CD8-positive, alpha-beta memory T cell (primary cell): ENCODE measurements at regions not wholly inside any gene's neighbourhood (a gene's known extent, or its start where the extent isn't known, plus 50 kb on each side); places are given as distances from the start of the nearest gene placed in this dataset.

Source experiments
- CTCF ChIA-PET: fragments of 350-600 bp; sonication (Branson Sonifier 250); formaldehyde crosslinking; loops from one replicate; lab custom pipeline; 2021; ENCODE audit warnings: antibody characterized with exemption; lab: Charles Lee
- POLR2A ChIA-PET: fragments of 350-600 bp; sonication (Branson Sonifier 250); formaldehyde crosslinking; loops from one replicate; lab custom pipeline; 2021; ENCODE audit warnings: antibody characterized with exemption; lab: Charles Lee
- DNase-seq, 5 donors: peaks; one replicate each; pipeline versions ENCODE4 v3.0.0 to v3.0.0-alpha.2; 2020 to 2022; ENCODE audit warnings: mixed read lengths in 1 of 5
- H3K27ac ChIP-seq: one replicate; pipeline ENCODE4 v1.7.0; 2013; ENCODE audit warnings: low read depth, mild to moderate bottlenecking, low read length, moderate library complexity
- H3K27me3 ChIP-seq: 2 replicates; pipeline ENCODE4 v1.7.0; 2013; ENCODE audit warnings: low read length, mild to moderate bottlenecking; ENCODE audit not compliant: insufficient read depth, poor library complexity, severe bottlenecking
- H3K36me3 ChIP-seq: 2 replicates; pipeline ENCODE4 v1.7.0; 2013; ENCODE audit warnings: mild to moderate bottlenecking, low read length, moderate library complexity; ENCODE audit not compliant: insufficient read depth
- H3K4me1 ChIP-seq: 2 replicates; pipeline ENCODE4 v1.7.0; 2013; ENCODE audit warnings: mild to moderate bottlenecking, low read length, moderate library complexity; ENCODE audit not compliant: insufficient read depth
- H3K4me3 ChIP-seq: 2 replicates; pipeline ENCODE4 v1.7.0; 2013; ENCODE audit warnings: mild to moderate bottlenecking, low read length
- H3K9me3 ChIP-seq: 2 replicates; pipeline ENCODE4 v1.7.0; 2013; ENCODE audit warnings: mild to moderate bottlenecking, low read length
- H3K27ac Mint-ChIP-seq, 8 donors: one replicate each; pipeline ENCODE4 v1.8.0; 2020 to 2021; ENCODE audit warnings: mixed read lengths in 8 of 8, mild to moderate bottlenecking in 6 of 8, inconsistent platforms in 3 of 8, moderate library complexity in 3 of 8
- H3K27me3 Mint-ChIP-seq, 2 donors: one replicate each; pipeline ENCODE4 v1.8.0; 2020 to 2021; ENCODE audit warnings: mixed read lengths in 2 of 2, mild to moderate bottlenecking in 1 of 2, moderate library complexity in 1 of 2
- H3K36me3 Mint-ChIP-seq, 3 donors: one replicate each; pipeline ENCODE4 v1.8.0; 2020 to 2021; ENCODE audit warnings: mixed read lengths in 3 of 3, inconsistent platforms in 1 of 3, mild to moderate bottlenecking in 1 of 3
- H3K4me1 Mint-ChIP-seq, 3 donors: one replicate each; pipeline ENCODE4 v1.8.0; 2020 to 2021; ENCODE audit warnings: mixed read lengths in 3 of 3, inconsistent platforms in 1 of 3, mild to moderate bottlenecking in 1 of 3
- H3K4me3 Mint-ChIP-seq, 7 donors: one replicate each; pipeline ENCODE4 v1.8.0; 2020 to 2021; ENCODE audit warnings: mixed read lengths in 7 of 7, mild to moderate bottlenecking in 6 of 7, moderate library complexity in 4 of 7, inconsistent platforms in 2 of 7
- H3K9me3 Mint-ChIP-seq, 5 donors: one replicate each; pipeline ENCODE4 v1.8.0; 2020 to 2022; ENCODE audit warnings: mixed read lengths in 5 of 5, mild to moderate bottlenecking in 3 of 5, moderate library complexity in 2 of 5, inconsistent platforms in 1 of 5

GRCh38 chr14:54098536-54098935, 141.9 kb upstream of the BMP4 start:
- no peaks in the 10 kb centered on the region for H3K4me1 Mint-ChIP-seq
- Histone ChIP-seq H3K4me1 (no peaks in the 10 kb centered on the region), H3K27ac (no peak overlapping the region), H3K4me3 (no peak overlapping the region), H3K9me3 (no peaks in the 10 kb centered on the region), H3K27me3 (no peaks in the 10 kb centered on the region), H3K36me3 (no peaks in the 10 kb centered on the region)
- peaks cover 7 to 24% (median 14%) of the 10 kb centered on the region in 5 donors for H3K9me3 Mint-ChIP-seq
- H3K4me3 Mint-ChIP-seq: no peak overlapping the region
- H3K27ac Mint-ChIP-seq: no peak overlapping the region
- no peaks in the 10 kb centered on the region for H3K27me3 Mint-ChIP-seq
- no peak for DNase-seq
- CTCF ChIA-PET: no interaction called here
- H3K36me3 Mint-ChIP-seq: peaks cover 0 to 2% (median 0%) of the 10 kb centered on the region in 3 donors
- POLR2A ChIA-PET: no interaction called here

- Histone ChIP-seq H3K27me3 (no peaks in the 10 kb centered on the region), H3K27ac (no peak overlapping the region), H3K4me1 (no peaks in the 10 kb centered on the region), H3K4me3 (no peak overlapping the region), H3K9me3 (no peaks in the 10 kb centered on the region), H3K36me3 (no peaks in the 10 kb centered on the region)
- peaks cover 0 to 7% (median 2%) of the 10 kb centered on the region in 5 donors for H3K9me3 Mint-ChIP-seq
- no peak for DNase-seq
- no peaks in the 10 kb centered on the region for H3K4me1 Mint-ChIP-seq
- no peak overlapping the region for H3K27ac Mint-ChIP-seq
- no peaks in the 10 kb centered on the region for H3K36me3 Mint-ChIP-seq
- H3K27me3 Mint-ChIP-seq: no peaks in the 10 kb centered on the region
- POLR2A ChIA-PET: no interaction called here
- CTCF ChIA-PET: no interaction called here
- no peak overlapping the region for H3K4me3 Mint-ChIP-seq
Observed at GRCh38 chr14:54102051-54102456, 145.4 kb upstream of the BMP4 start.

- H3K36me3 ChIP-seq: no peaks in the 10 kb centered on the region
- ChIA-PET CTCF (no interaction called here), POLR2A (no interaction called here)
- no peaks in the 10 kb centered on the region for H3K9me3 ChIP-seq
- Mint-ChIP-seq H3K4me1 (no peaks in the 10 kb centered on the region), H3K36me3 (no peaks in the 10 kb centered on the region), H3K4me3 (no peak overlapping the region), H3K9me3 (peaks cover 0 to 7% (median 2%) of the 10 kb centered on the region in 5 donors), H3K27me3 (no peaks in the 10 kb centered on the region), H3K27ac (no peak overlapping the region)
- DNase-seq: no peak
- no peaks in the 10 kb centered on the region for H3K4me1 ChIP-seq
- H3K27ac ChIP-seq: no peak overlapping the region
- H3K27me3 ChIP-seq: no peaks in the 10 kb centered on the region
- no peak overlapping the region for H3K4me3 ChIP-seq
Observed at GRCh38 chr14:54102530-54102929, 145.9 kb upstream of the BMP4 start.

- H3K4me3 Mint-ChIP-seq: no peak overlapping the region
- Histone ChIP-seq H3K27ac (no peak overlapping the region), H3K9me3 (no peaks in the 10 kb centered on the region), H3K36me3 (no peaks in the 10 kb centered on the region), H3K4me3 (no peak overlapping the region), H3K27me3 (no peaks in the 10 kb centered on the region), H3K4me1 (no peaks in the 10 kb centered on the region)
- no peak for DNase-seq
- no peaks in the 10 kb centered on the region for H3K27me3 Mint-ChIP-seq
- H3K4me1 Mint-ChIP-seq: no peaks in the 10 kb centered on the region
- no peak overlapping the region for H3K27ac Mint-ChIP-seq
- peaks cover 0 to 3% (median 0%) of the 10 kb centered on the region in 5 donors for H3K9me3 Mint-ChIP-seq
- POLR2A ChIA-PET: no interaction called here
- CTCF ChIA-PET: no interaction called here
- no peaks in the 10 kb centered on the region for H3K36me3 Mint-ChIP-seq
Observed at GRCh38 chr14:54104601-54105145, 148.0 kb upstream of the BMP4 start.

GRCh38 chr14:54105406-54105805, 148.8 kb upstream of the BMP4 start:
- Mint-ChIP-seq H3K27me3 (no peaks in the 10 kb centered on the region), H3K36me3 (no peaks in the 10 kb centered on the region), H3K9me3 (peaks cover 0 to 3% (median 0%) of the 10 kb centered on the region in 5 donors), H3K4me1 (no peaks in the 10 kb centered on the region), H3K4me3 (no peak overlapping the region), H3K27ac (no peak overlapping the region)
- CTCF ChIA-PET: interaction anchor here (0.7 kb wide), 1 partner anchor 16 kb away, joined by 3 read pairs; no protein-coding TSS in a partner anchor
- Histone ChIP-seq H3K4me1 (no peaks in the 10 kb centered on the region), H3K36me3 (no peaks in the 10 kb centered on the region), H3K27me3 (no peaks in the 10 kb centered on the region), H3K4me3 (no peak overlapping the region), H3K27ac (no peak overlapping the region), H3K9me3 (no peaks in the 10 kb centered on the region)
- no peak for DNase-seq
- POLR2A ChIA-PET: no interaction called here

- Histone ChIP-seq H3K36me3 (no peaks in the 10 kb centered on the region), H3K4me3 (no peak overlapping the region), H3K9me3 (no peaks in the 10 kb centered on the region), H3K4me1 (no peaks in the 10 kb centered on the region), H3K27ac (no peak overlapping the region), H3K27me3 (no peaks in the 10 kb centered on the region)
- no peaks in the 10 kb centered on the region for H3K27me3 Mint-ChIP-seq
- H3K4me1 Mint-ChIP-seq: no peaks in the 10 kb centered on the region
- ChIA-PET CTCF (interaction anchor here (0.7 to 2.1 kb wide), 2 partner anchors 11 to 15 kb away, joined by 3 to 5 read pairs; no protein-coding TSS in a partner anchor), POLR2A (no interaction called here)
- H3K36me3 Mint-ChIP-seq: no peaks in the 10 kb centered on the region
- no peak for DNase-seq
- no peak overlapping the region for H3K4me3 Mint-ChIP-seq
- H3K27ac Mint-ChIP-seq: no peak overlapping the region
- peaks cover 0 to 3% (median 0%) of the 10 kb centered on the region in 5 donors for H3K9me3 Mint-ChIP-seq
Observed at GRCh38 chr14:54105898-54106297, 149.3 kb upstream of the BMP4 start.

- no peaks in the 10 kb centered on the region for H3K27me3 Mint-ChIP-seq
- Histone ChIP-seq H3K27me3 (no peaks in the 10 kb centered on the region), H3K4me3 (no peak overlapping the region), H3K36me3 (no peaks in the 10 kb centered on the region), H3K27ac (no peak overlapping the region), H3K9me3 (no peaks in the 10 kb centered on the region), H3K4me1 (no peaks in the 10 kb centered on the region)
- no peak overlapping the region for H3K27ac Mint-ChIP-seq
- H3K9me3 Mint-ChIP-seq: peaks cover 0 to 3% (median 0%) of the 10 kb centered on the region in 5 donors
- no peak for DNase-seq
- POLR2A ChIA-PET: no interaction called here
- no peaks in the 10 kb centered on the region for H3K4me1 Mint-ChIP-seq
- no peaks in the 10 kb centered on the region for H3K36me3 Mint-ChIP-seq
- CTCF ChIA-PET: interaction anchor here (2.1 kb wide), 1 partner anchor 12 kb away, joined by 5 read pairs; no protein-coding TSS in a partner anchor
- no peak overlapping the region for H3K4me3 Mint-ChIP-seq
Observed at GRCh38 chr14:54106661-54107377, 150.2 kb upstream of the BMP4 start.
